GM20000 (cell line): ENCODE measurements at regions not wholly inside any gene's neighbourhood (a gene's known extent, or its start where the extent isn't known, plus 50 kb on each side); places are given as distances from the start of the nearest gene placed in this dataset.

Source experiments
- DNase-seq: peaks from one replicate; pipeline ENCODE4 v3.0.0; 2012; ENCODE audit warnings: low spot score
- CTCF ChIP-seq: IDR thresholded peaks from 2 replicates; pipeline ENCODE4 v1.5.1; 2012; ENCODE audit warnings: mild to moderate bottlenecking, control low read depth; ENCODE audit errors: extremely low read depth, missing control alignments

- no peak for TF ChIP-seq CTCF
- DNase-seq = no peak
Observed at GRCh38 chr5:174295702-174296436, 250.4 kb downstream of the NSG2 start.

GRCh38 chr5:174300118-174300940 lies 254.8 kb downstream of the NSG2 start:
- DNase-seq = no peak

GRCh38 chr5:174300941-174301761 lies 255.6 kb downstream of the NSG2 start:
- no peak for DNase-seq

More at GRCh38 chr5:174300118-174300940, 254.8 kb downstream of the NSG2 start:
- TF ChIP-seq CTCF = no peak

GRCh38 chr5:174301848-174302625 lies 256.5 kb downstream of the NSG2 start:
- no peak for TF ChIP-seq CTCF
- DNase-seq = no peak

More at GRCh38 chr5:174300941-174301761, 255.6 kb downstream of the NSG2 start:
- TF ChIP-seq CTCF = no peak

GRCh38 chr5:174303035-174303434 lies 257.5 kb downstream of the NSG2 start:
- no peak for TF ChIP-seq CTCF
- no peak for DNase-seq

- no peak for DNase-seq
- no peak for TF ChIP-seq CTCF
Observed at GRCh38 chr5:174303437-174304045, 258.0 kb downstream of the NSG2 start.
